ENCODE measurements at regions not wholly inside any gene's neighbourhood (a gene's known extent, or its start where the extent isn't known, plus 50 kb on each side); places are given as distances from the start of the nearest gene placed in this dataset.

DNA sequence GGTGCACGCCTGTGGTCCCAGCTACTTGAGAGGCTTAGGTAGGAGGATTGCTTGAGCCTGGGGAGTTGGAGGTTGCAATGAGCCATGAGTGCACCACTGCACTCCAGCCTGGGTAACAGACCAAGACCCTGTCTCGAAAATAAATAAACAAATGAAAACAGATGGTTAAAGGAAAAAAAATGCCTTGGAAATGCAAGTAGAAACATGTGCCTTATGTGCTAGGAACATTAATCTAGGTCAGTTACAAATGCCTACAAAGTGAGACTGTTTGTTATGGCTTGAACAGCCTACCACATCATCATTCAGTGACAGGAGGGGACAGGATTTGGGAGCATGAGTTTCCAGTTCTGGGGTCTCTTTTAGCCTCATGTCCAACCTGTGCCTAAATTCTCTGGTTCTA lies 52.4 kb upstream of the BCAT1 start:
- ChIA-PET POLR2A (ENCODE audit: unreplicated experiment) (no interaction called here), CTCF (no interaction called here)
- H3K36me3 ChIP-seq (ENCODE audit: low read depth, low read length) = no peaks in the 10 kb centered on the region
- intact Hi-C loops (cut with micrococcal nuclease) = no loop called here
- H3K9me3 ChIP-seq (ENCODE audit: low read length) = no peaks in the 10 kb centered on the region
- no peaks in the 10 kb centered on the region for H3K4me1 ChIP-seq (ENCODE audit: insufficient read depth, low read length)
- BruUV-seq (replicated peaks) = no TSS peak
- H3K27me3 ChIP-seq (ENCODE audit: low read length) = peaks cover 34% of the 10 kb centered on the region
- H3K79me2 ChIP-seq (ENCODE audit: low read length) = no peaks in the 10 kb centered on the region
- H3K9ac ChIP-seq (ENCODE audit: low read length) = no peak overlapping the region
- TF ChIP-seq, protein P1, sequence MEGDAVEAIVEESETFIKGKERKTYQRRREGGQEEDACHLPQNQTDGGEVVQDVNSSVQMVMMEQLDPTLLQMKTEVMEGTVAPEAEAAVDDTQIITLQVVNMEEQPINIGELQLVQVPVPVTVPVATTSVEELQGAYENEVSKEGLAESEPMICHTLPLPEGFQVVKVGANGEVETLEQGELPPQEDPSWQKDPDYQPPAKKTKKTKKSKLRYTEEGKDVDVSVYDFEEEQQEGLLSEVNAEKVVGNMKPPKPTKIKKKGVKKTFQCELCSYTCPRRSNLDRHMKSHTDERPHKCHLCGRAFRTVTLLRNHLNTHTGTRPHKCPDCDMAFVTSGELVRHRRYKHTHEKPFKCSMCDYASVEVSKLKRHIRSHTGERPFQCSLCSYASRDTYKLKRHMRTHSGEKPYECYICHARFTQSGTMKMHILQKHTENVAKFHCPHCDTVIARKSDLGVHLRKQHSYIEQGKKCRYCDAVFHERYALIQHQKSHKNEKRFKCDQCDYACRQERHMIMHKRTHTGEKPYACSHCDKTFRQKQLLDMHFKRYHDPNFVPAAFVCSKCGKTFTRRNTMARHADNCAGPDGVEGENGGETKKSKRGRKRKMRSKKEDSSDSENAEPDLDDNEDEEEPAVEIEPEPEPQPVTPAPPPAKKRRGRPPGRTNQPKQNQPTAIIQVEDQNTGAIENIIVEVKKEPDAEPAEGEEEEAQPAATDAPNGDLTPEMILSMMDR (conservative IDR thresholded peaks at IDR 0.05; ENCODE audit: low read depth, low read length) = no peak
- TF ChIP-seq EZH2 (IDR thresholded peaks at IDR 0.05; ENCODE audit: low read length, unreplicated experiment) = no peak
- no peak for TF ChIP-seq EZH2phosphoT487 (IDR thresholded peaks at IDR 0.05; ENCODE audit: borderline replicate concordance, low read length)
- H4K20me1 ChIP-seq (ENCODE audit: low read length) = no peaks in the 10 kb centered on the region
- no peak overlapping the region for H3K4me3 ChIP-seq (ENCODE audit: low read length)
- no peak overlapping the region for H3K4me2 ChIP-seq (ENCODE audit: low read length)
- H3F3A ChIP-seq (ENCODE audit: low read length, unreplicated experiment) = no peaks in the 10 kb centered on the region
- ATAC-seq (no peak), DNase-seq (no peak)
- no peak overlapping the region for H3K27ac ChIP-seq (ENCODE audit: low read length)
- H2AFZ ChIP-seq (ENCODE audit: low read length) = no peak overlapping the region
- no peaks in the 10 kb centered on the region for H3K9me2 ChIP-seq (replicated peaks; ENCODE audit: low read length)

Measured in PC-3 (cell line).